DND-41 (cell line): ENCODE measurements at regions not wholly inside any gene's neighbourhood (a gene's known extent, or its start where the extent isn't known, plus 50 kb on each side); places are given as distances from the start of the nearest gene placed in this dataset.

Source experiments
- CTCF ChIP-seq: IDR thresholded peaks from 2 replicates; pipeline ENCODE4 v1.5.1; 2012; ENCODE audit warnings: borderline replicate concordance, low read length, moderate library complexity, mild to moderate bottlenecking; ENCODE audit not compliant: poor library complexity, severe bottlenecking; ENCODE audit errors: extremely low read depth
- EZH2 ChIP-seq: IDR thresholded peaks from 3 replicates; pipeline ENCODE4 v1.6.1; 2012; ENCODE audit warnings: borderline replicate concordance, low read depth, mild to moderate bottlenecking, moderate library complexity, low read length, inconsistent platforms; ENCODE audit not compliant: severe bottlenecking

DNA sequence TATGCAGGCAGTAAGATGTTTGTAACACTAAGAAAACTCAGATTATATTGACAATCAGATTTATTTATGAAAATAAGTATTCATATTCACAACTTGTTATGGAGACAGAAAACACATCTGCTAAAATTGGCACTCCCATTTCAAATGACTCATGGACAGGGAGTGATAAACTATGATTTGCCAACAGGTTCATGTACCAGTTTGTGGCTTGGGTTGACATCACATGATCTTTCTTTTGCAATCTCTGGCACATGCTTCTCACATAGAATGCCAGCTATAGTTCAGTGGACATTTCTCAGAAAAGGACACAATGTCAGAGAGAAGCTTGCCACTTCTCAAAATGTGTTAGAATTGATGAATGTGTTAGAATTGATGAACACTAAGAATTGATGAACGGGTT is 663.2 kb upstream of the ANKRD30A start:
- TF ChIP-seq CTCF (no peak), EZH2 (no peak)
